CD8-positive, alpha-beta memory T cell (primary cell): ENCODE measurements at regions not wholly inside any gene's neighbourhood (a gene's known extent, or its start where the extent isn't known, plus 50 kb on each side); places are given as distances from the start of the nearest gene placed in this dataset.

ENCODE experiments used
- CTCF ChIA-PET: fragments of 350-600 bp; sonication (Branson Sonifier 250); formaldehyde crosslinking; loops from one replicate; lab custom pipeline; 2021; ENCODE audit warnings: antibody characterized with exemption; lab: Charles Lee
- POLR2A ChIA-PET: fragments of 350-600 bp; sonication (Branson Sonifier 250); formaldehyde crosslinking; loops from one replicate; lab custom pipeline; 2021; ENCODE audit warnings: antibody characterized with exemption; lab: Charles Lee
- DNase-seq, 5 donors: peaks; one replicate each; pipeline versions ENCODE4 v3.0.0 to v3.0.0-alpha.2; 2020 to 2022; ENCODE audit warnings: mixed read lengths in 1 of 5
- H3K27ac ChIP-seq: one replicate; pipeline ENCODE4 v1.7.0; 2013; ENCODE audit warnings: low read depth, mild to moderate bottlenecking, low read length, moderate library complexity
- H3K27me3 ChIP-seq: 2 replicates; pipeline ENCODE4 v1.7.0; 2013; ENCODE audit warnings: low read length, mild to moderate bottlenecking; ENCODE audit not compliant: insufficient read depth, poor library complexity, severe bottlenecking
- H3K36me3 ChIP-seq: 2 replicates; pipeline ENCODE4 v1.7.0; 2013; ENCODE audit warnings: mild to moderate bottlenecking, low read length, moderate library complexity; ENCODE audit not compliant: insufficient read depth
- H3K4me1 ChIP-seq: 2 replicates; pipeline ENCODE4 v1.7.0; 2013; ENCODE audit warnings: mild to moderate bottlenecking, low read length, moderate library complexity; ENCODE audit not compliant: insufficient read depth
- H3K4me3 ChIP-seq: 2 replicates; pipeline ENCODE4 v1.7.0; 2013; ENCODE audit warnings: mild to moderate bottlenecking, low read length
- H3K9me3 ChIP-seq: 2 replicates; pipeline ENCODE4 v1.7.0; 2013; ENCODE audit warnings: mild to moderate bottlenecking, low read length
- H3K27ac Mint-ChIP-seq, 8 donors: one replicate each; pipeline ENCODE4 v1.8.0; 2020 to 2021; ENCODE audit warnings: mixed read lengths in 8 of 8, mild to moderate bottlenecking in 6 of 8, inconsistent platforms in 3 of 8, moderate library complexity in 3 of 8
- H3K27me3 Mint-ChIP-seq, 2 donors: one replicate each; pipeline ENCODE4 v1.8.0; 2020 to 2021; ENCODE audit warnings: mixed read lengths in 2 of 2, mild to moderate bottlenecking in 1 of 2, moderate library complexity in 1 of 2
- H3K36me3 Mint-ChIP-seq, 3 donors: one replicate each; pipeline ENCODE4 v1.8.0; 2020 to 2021; ENCODE audit warnings: mixed read lengths in 3 of 3, inconsistent platforms in 1 of 3, mild to moderate bottlenecking in 1 of 3
- H3K4me1 Mint-ChIP-seq, 3 donors: one replicate each; pipeline ENCODE4 v1.8.0; 2020 to 2021; ENCODE audit warnings: mixed read lengths in 3 of 3, inconsistent platforms in 1 of 3, mild to moderate bottlenecking in 1 of 3
- H3K4me3 Mint-ChIP-seq, 7 donors: one replicate each; pipeline ENCODE4 v1.8.0; 2020 to 2021; ENCODE audit warnings: mixed read lengths in 7 of 7, mild to moderate bottlenecking in 6 of 7, moderate library complexity in 4 of 7, inconsistent platforms in 2 of 7
- H3K9me3 Mint-ChIP-seq, 5 donors: one replicate each; pipeline ENCODE4 v1.8.0; 2020 to 2022; ENCODE audit warnings: mixed read lengths in 5 of 5, mild to moderate bottlenecking in 3 of 5, moderate library complexity in 2 of 5, inconsistent platforms in 1 of 5

DNA sequence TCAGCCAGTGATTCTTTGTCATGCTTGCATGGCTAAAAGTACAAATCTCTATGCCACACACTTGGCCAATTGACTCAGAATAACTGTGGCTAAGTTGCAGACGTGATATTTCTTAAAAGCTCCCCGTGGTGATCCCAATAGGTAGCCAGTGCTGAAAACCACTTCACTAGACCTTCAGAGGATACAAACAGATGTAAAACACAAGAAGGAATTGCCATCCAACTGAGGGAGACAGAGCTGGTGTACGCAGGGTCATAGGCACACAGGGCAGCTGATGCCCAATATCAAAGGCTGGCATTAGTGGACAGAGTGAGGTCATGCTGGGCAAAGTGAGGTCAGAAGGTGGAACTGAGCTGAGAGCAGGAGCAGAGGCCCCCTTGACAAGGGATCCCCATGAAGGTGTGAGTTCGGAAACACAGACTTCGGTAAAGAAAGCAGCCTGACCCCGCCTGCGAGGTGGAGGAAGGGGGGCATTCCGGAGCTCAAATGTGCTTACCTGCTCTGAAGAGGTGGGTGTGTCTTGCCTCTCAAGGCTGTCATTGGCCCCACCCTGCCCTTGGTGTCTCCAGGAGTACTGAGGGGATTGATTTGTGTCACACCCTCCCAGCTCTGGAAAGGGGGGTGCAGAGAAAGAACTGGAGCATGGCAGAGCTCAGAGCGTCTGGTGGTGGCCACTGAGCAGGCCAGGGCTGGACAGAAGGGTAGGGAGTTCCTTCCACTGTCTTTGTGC lies 344.9 kb upstream of the B3GAT1 start:
- CTCF ChIA-PET = no interaction called here
- no peaks in the 10 kb centered on the region for H3K36me3 ChIP-seq

DNA sequence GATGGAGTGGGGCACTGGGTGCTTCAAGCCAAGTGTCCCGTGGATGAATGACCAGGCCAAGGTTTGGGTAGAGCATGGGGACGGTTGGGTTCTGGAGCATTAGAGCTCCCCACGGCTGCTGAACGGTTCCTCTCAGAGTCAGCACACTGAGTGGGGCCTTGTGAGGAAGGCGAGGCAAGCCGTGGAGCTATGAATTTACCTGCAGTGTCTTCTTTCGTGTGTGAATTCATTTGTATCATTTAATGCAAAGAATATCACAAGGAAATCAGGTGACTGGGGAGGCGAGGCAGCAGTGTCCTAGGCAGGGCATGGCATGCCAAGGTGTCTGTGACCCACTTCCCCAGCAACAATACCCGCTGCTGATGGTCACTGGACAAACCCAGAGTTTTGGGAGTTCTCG lies 343.5 kb upstream of the B3GAT1 start:
- H3K27ac ChIP-seq = no peak overlapping the region
- Mint-ChIP-seq H3K4me3 (no peak overlapping the region), H3K27ac (no peak overlapping the region)

More for the DNA sequence above, 344.9 kb upstream of the B3GAT1 start:
- Mint-ChIP-seq H3K36me3 (no peaks in the 10 kb centered on the region), H3K4me3 (no peak overlapping the region), H3K27me3 (peaks cover 11 to 14% of the 10 kb centered on the region in 2 donors), H3K4me1 (no peaks in the 10 kb centered on the region), H3K9me3 (no peaks in the 10 kb centered on the region), H3K27ac (peak overlapping the region in 2 of 8 donors; percentile 22 to 60)
- Histone ChIP-seq H3K27ac (no peak overlapping the region), H3K4me1 (no peaks in the 10 kb centered on the region), H3K9me3 (no peaks in the 10 kb centered on the region), H3K4me3 (no peak overlapping the region), H3K27me3 (no peaks in the 10 kb centered on the region)
- POLR2A ChIA-PET = no interaction called here
- no peak for DNase-seq

DNA sequence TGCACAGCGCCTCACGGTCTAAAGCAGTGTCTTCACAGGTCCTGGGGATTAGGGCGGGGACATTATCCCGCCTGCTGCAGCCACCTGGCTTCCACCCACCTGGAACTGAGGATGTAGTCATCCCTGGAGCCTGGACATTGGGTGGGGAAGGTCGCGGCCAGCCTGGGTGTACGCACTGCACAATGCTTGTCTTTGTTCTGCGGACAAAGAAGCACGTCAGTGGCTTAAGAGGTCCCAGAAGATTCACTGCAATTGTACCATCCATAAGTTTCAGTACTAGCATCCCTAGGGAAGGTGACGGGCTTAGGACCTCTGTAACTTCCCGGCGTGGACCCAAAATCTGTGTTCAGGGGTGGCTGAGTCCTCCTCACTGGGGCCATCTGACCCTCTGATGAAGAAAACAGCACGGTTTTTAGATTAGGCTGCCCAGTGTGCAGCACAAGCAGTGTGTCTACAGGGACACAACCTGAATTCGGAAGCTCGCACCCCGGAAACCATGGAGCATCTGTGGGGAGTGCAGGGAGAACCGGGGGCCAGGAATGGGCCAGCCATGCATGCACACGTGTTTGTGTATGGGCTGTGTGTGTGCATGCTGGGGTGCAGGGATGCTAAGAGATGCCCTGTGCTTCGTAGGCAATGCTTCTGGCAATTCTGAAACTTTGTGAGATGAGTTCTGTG lies 342.6 kb upstream of the B3GAT1 start:
- Histone ChIP-seq H3K9me3 (no peaks in the 10 kb centered on the region), H3K4me1 (no peaks in the 10 kb centered on the region), H3K27me3 (no peaks in the 10 kb centered on the region), H3K36me3 (no peaks in the 10 kb centered on the region), H3K27ac (no peak overlapping the region), H3K4me3 (no peak overlapping the region)
- Mint-ChIP-seq H3K9me3 (no peaks in the 10 kb centered on the region), H3K4me1 (no peaks in the 10 kb centered on the region), H3K4me3 (no peak overlapping the region), H3K36me3 (no peaks in the 10 kb centered on the region), H3K27me3 (peaks cover 13 to 19% of the 10 kb centered on the region in 2 donors), H3K27ac (peak overlapping the region in 1 of 8 donors; percentile 15)
- no peak for DNase-seq
- POLR2A ChIA-PET = no interaction called here
- CTCF ChIA-PET = no interaction called here

More for the DNA sequence above, 343.5 kb upstream of the B3GAT1 start:
- no peak overlapping the region for H3K4me3 ChIP-seq
- POLR2A ChIA-PET = no interaction called here
- CTCF ChIA-PET = no interaction called here
- H3K36me3 ChIP-seq = no peaks in the 10 kb centered on the region
- Mint-ChIP-seq H3K27me3 (peaks cover 8 to 19% of the 10 kb centered on the region in 2 donors), H3K4me1 (no peaks in the 10 kb centered on the region), H3K9me3 (no peaks in the 10 kb centered on the region), H3K36me3 (no peaks in the 10 kb centered on the region)
- no peaks in the 10 kb centered on the region for H3K27me3 ChIP-seq
- no peaks in the 10 kb centered on the region for H3K4me1 ChIP-seq
- no peak for DNase-seq
- no peaks in the 10 kb centered on the region for H3K9me3 ChIP-seq

DNA sequence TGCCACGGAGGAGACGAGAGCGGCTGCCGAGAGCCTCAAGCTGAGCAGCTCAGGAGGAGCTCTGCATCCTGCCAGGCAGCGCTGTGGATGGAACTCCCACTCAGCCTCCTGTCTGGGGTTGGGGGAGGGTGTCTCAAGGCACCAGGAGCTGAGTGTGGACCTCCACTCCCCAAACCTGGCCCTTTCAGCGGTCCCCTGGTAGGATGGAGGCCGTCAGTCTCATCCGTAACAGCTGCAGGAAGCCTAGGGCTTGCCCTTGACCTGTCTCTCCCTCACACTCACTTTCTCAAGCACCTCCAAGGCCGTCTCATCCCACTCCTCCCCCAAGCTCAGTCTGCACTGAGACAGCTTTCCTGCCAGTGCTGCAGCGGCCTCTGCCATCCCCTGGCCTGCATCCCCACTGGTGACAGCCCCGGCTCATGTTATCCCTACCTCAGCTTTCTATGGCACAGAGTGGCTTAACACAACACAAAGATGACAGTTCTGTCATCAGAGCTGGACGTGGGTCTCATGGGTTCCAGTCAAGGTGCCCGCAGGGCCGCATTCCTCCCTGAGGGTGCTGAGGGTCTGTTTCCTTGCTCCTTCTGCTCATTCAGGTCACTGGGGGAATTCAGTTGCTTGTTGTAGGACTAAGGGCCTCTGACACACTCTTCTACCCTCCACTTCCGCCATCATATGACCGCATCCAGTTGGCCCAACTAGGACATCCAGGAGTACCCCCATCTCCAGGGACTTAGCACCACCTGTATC lies 341.9 kb upstream of the B3GAT1 start:
- Histone ChIP-seq H3K9me3 (no peaks in the 10 kb centered on the region), H3K4me3 (no peak overlapping the region), H3K4me1 (no peaks in the 10 kb centered on the region), H3K36me3 (no peaks in the 10 kb centered on the region), H3K27me3 (no peaks in the 10 kb centered on the region), H3K27ac (no peak overlapping the region)
- Mint-ChIP-seq H3K36me3 (no peaks in the 10 kb centered on the region), H3K27ac (no peak overlapping the region), H3K4me3 (no peak overlapping the region), H3K4me1 (no peaks in the 10 kb centered on the region), H3K9me3 (no peaks in the 10 kb centered on the region), H3K27me3 (peaks cover 13 to 21% of the 10 kb centered on the region in 2 donors)
- POLR2A ChIA-PET = no interaction called here
- no peak for DNase-seq
- CTCF ChIA-PET = no interaction called here

DNA sequence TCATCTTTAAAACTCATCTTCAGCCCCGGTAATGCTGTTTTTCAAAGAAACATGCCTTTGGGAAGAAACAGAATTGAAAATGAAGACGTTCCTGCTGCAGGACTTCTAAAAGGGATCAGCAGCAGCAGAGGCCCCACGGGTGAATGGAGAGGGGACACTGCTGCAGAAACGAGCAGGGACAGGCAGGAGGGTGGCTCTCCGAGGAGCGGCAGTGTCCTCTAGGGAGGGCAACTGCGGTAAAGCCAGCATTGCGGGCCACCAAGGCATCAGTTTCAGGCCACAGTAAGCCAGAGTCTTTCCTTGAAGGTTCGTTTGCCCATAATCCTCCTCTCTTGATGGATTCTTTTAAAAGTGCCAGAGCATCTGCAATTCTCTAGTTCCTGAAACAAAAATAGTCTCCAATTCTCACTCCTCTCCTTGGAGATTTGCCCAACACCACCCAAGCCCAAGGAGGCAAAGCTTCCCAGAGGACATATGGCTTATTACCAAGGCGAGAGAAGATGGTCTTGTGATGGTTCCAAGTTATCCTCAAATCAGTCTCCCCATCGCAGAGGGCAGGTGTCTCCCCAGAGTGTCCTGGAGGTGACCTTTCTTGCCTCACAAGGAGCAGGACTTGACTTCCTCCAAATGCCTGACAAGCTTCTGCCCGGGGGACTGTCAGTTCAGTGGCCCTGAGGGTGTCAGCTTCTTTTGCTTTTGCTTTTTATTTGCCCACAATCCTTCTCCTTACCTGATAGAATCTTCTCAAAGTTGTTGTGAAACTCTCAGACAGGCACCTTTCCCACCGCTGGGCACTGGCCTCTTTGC lies 341.1 kb upstream of the B3GAT1 start:
- H3K9me3 ChIP-seq = no peaks in the 10 kb centered on the region
- H3K27me3 ChIP-seq = no peaks in the 10 kb centered on the region
- no peak for DNase-seq
- H3K9me3 Mint-ChIP-seq = no peaks in the 10 kb centered on the region
- no peaks in the 10 kb centered on the region for H3K36me3 ChIP-seq
- H3K4me1 Mint-ChIP-seq = no peaks in the 10 kb centered on the region
- no peak overlapping the region for H3K4me3 ChIP-seq
- H3K27ac Mint-ChIP-seq = no peak overlapping the region
- no peaks in the 10 kb centered on the region for H3K36me3 Mint-ChIP-seq
- no peaks in the 10 kb centered on the region for H3K4me1 ChIP-seq
- H3K27me3 Mint-ChIP-seq = peaks cover 15 to 21% of the 10 kb centered on the region in 2 donors
- ChIA-PET POLR2A (no interaction called here), CTCF (no interaction called here)
- H3K27ac ChIP-seq = no peak overlapping the region
- no peak overlapping the region for H3K4me3 Mint-ChIP-seq

DNA sequence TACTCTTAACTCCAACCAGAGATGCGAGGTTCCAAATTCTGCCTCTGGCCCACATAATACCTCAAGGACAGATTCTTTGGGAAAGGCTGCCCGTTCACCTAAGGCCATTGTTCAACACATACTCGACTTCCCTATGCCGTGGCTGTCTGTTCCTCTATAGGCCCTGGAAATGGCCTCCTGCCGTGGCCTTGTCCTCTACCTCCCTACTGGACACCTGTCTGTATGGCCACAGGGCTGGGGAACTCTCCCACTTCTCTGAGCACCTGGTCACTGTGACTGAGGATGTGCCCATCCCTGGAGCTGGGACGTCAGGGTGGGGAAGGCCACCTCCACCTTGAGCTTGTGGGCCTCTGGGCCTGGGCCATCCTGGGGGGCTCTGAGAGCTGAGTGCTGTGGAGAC lies 340.5 kb upstream of the B3GAT1 start:
- Histone ChIP-seq H3K27ac (no peak overlapping the region), H3K27me3 (no peaks in the 10 kb centered on the region), H3K4me1 (no peaks in the 10 kb centered on the region), H3K4me3 (no peak overlapping the region), H3K36me3 (no peaks in the 10 kb centered on the region), H3K9me3 (no peaks in the 10 kb centered on the region)
- ChIA-PET POLR2A (no interaction called here), CTCF (no interaction called here)
- Mint-ChIP-seq H3K4me1 (no peaks in the 10 kb centered on the region), H3K27me3 (peaks cover 15 to 21% of the 10 kb centered on the region in 2 donors), H3K9me3 (no peaks in the 10 kb centered on the region), H3K36me3 (no peaks in the 10 kb centered on the region), H3K27ac (no peak overlapping the region), H3K4me3 (no peak overlapping the region)
- DNase-seq = no peak

DNA sequence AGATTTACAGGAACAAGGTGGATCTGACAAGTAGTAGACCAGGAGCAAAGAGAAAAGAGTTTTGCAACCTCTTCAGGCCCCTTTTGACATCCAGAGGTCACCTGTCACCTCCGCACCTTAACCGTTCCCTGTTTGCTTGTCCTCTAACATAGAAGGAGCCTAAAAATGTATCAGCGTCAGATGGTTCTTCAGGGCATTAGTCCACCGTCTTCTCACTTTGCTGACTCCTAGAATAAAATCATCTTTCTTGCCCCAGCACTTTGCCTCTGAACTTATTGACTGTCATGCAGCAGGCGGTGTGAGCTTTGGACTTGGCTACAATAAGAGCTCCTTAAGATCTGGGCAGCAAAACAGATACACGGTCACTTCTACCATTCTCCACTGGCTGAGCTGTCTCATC lies 339.7 kb upstream of the B3GAT1 start:
- Mint-ChIP-seq H3K36me3 (no peaks in the 10 kb centered on the region), H3K27me3 (peaks cover 17 to 21% of the 10 kb centered on the region in 2 donors), H3K4me1 (no peaks in the 10 kb centered on the region), H3K9me3 (peaks cover 0 to 1% (median 0%) of the 10 kb centered on the region in 5 donors), H3K4me3 (no peak overlapping the region), H3K27ac (no peak overlapping the region)
- Histone ChIP-seq H3K4me3 (no peak overlapping the region), H3K27ac (no peak overlapping the region), H3K36me3 (no peaks in the 10 kb centered on the region), H3K27me3 (no peaks in the 10 kb centered on the region), H3K4me1 (no peaks in the 10 kb centered on the region), H3K9me3 (no peaks in the 10 kb centered on the region)
- POLR2A ChIA-PET = no interaction called here
- CTCF ChIA-PET = no interaction called here
- DNase-seq = no peak
